GM10266 (cell line): ENCODE measurements at regions not wholly inside any gene's neighbourhood (a gene's known extent, or its start where the extent isn't known, plus 50 kb on each side); places are given as distances from the start of the nearest gene placed in this dataset.
A peak's percentile ranks its signal among the peaks of the same experiment; 100 is the strongest.

Experiments used
- DNase-seq: peaks from one replicate; pipeline ENCODE4 v3.0.0; 2012; ENCODE audit errors: extremely low spot score
- TF ChIP-seq, protein P1 (sequence below): IDR thresholded peaks from 2 replicates; pipeline ENCODE4 v1.5.1; 2012; ENCODE audit warnings: mild to moderate bottlenecking, low read depth; ENCODE audit not compliant: control insufficient read depth, insufficient read depth; ENCODE audit errors: missing control alignments

DNA sequence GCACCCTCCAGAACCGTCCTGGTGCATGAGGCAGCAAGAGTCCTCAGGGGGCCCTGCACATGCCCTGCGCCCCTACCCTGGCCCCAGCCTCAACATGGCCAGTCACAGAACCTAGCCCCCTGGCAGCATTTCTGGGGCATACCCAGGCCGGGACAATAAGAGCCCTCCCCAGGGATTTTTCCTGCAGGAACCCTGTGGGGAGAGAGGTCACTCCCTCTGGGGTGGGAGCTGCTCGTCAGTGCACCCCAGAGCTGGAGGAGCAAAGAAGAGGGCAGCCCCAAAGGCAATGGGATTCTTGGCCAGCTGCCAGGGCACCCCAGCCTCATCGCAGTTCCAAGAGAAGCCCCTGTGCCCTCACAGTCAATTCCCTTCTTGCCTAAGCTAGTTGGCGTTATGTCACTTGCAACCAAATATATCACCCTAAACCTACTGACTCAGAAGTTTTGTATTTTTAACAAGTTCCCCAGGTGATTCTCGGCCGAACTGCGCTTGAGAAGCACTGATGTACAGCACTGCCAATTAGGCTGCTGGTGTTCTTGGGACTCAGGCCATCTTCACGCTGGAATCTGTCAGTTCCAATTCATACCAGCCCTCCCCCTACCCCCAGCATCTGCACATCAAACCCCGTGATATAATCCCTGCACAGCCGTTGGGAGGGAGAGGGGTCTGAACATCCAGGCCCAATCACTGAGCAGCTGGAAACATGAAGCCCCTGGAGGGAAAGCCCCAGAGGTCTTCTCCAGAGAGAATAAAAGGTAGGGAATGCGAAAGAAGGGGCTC lies 87.5 kb upstream of the PRR20G start:
- TF ChIP-seq, protein P1, sequence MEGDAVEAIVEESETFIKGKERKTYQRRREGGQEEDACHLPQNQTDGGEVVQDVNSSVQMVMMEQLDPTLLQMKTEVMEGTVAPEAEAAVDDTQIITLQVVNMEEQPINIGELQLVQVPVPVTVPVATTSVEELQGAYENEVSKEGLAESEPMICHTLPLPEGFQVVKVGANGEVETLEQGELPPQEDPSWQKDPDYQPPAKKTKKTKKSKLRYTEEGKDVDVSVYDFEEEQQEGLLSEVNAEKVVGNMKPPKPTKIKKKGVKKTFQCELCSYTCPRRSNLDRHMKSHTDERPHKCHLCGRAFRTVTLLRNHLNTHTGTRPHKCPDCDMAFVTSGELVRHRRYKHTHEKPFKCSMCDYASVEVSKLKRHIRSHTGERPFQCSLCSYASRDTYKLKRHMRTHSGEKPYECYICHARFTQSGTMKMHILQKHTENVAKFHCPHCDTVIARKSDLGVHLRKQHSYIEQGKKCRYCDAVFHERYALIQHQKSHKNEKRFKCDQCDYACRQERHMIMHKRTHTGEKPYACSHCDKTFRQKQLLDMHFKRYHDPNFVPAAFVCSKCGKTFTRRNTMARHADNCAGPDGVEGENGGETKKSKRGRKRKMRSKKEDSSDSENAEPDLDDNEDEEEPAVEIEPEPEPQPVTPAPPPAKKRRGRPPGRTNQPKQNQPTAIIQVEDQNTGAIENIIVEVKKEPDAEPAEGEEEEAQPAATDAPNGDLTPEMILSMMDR, result no peak
- no peak for DNase-seq

DNA sequence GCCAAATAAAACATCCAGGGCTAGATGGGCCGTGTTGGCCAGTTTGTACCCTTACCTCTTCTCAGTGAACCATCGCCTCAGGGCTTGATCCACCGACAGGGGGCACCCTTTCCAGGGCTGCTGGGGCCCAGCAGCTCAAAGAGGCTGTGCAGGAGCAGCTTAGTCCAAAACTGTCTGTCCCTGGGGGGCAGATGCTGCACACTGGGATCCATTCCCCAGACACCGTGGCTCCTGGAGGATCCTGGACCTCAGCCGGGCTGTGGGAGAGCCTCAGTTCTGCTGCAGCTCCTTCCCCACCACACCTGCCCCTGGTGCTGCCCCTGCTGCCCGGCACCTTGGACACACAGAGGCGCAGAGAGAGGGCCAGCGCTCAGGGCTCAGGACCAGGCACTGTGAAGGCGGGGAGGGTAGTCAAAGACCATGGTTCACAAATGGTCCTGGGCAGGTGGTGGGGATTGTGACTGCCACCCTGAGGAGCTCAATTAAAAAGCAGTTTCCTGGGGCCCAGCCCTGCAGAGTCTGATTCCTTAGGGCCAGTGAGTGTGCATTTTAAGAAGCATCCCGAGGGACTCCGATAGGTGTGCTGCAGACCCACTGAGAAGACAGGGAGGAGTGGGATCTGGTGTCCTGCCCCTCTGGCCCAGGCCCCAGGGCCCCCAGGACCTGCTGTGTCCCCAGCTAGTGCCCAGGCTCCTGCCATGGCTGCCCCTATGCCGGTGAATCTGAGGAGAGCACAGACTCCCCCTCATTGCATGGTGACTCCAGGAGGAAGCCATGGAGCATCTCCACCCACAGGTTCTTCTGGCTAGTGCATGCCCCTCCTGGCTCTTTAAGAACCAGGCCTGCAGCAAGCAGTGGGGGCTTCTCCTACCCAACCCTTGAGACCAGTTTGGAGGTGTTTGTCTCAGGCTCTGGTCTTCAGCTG lies 86.5 kb upstream of the PRR20G start:
- TF ChIP-seq, protein P1, result peak; percentile 27
- DNase-seq, result peak; percentile 33

DNA sequence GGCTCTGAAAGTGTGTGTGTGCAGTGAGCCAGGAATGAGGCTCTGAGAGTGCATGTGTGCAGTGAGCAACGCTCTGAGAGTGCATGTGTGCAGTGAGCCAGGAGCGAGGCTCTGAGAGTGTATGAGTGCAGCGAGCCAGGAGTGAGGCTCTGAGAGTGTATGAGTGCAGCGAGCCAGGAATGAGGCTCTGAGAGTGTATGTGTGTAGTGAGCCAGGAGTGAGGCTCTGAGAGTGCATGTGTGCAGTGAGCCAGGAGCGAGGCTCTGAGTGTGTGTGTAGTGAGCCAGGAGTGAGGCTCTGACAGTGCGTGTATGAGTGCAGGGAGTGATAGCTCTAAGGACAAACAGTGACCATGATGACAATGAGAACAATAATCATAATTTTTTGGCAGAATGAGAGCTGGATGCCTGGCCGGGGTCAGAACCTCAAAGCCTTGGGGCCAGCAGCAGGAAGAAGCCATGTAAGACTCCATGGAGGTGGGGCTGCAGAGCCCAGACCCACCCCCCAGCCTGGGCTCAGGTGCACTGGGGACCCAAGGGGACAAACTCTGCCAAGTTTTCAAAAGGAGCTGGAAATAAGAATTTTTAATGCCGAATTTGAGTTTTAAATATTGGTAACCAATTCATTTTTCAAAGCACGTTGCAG lies 85.7 kb upstream of the PRR20G start:
- TF ChIP-seq, protein P1, result no peak
- no peak for DNase-seq

DNA sequence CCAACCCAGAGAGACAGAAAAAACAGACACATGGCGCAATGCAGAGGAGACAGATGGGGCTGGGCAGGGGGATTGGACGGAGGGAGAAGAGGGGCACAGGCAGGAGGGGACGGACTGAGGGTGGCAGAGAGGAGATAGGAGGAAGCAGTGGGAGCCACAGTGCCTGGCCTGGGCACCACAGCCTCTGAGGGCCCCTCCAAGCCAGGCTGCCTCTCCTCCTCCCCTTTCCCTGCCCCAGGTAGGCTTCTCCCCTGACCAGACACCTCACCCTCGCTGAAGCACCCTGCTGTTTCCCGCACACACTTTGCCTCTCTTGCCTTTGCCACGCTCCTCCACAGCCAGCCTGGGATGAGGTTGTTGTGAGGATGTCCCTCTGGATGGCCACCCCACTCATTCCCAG lies 84.0 kb upstream of the PRR20G start:
- TF ChIP-seq, protein P1, result no peak
- DNase-seq, result no peak

DNA sequence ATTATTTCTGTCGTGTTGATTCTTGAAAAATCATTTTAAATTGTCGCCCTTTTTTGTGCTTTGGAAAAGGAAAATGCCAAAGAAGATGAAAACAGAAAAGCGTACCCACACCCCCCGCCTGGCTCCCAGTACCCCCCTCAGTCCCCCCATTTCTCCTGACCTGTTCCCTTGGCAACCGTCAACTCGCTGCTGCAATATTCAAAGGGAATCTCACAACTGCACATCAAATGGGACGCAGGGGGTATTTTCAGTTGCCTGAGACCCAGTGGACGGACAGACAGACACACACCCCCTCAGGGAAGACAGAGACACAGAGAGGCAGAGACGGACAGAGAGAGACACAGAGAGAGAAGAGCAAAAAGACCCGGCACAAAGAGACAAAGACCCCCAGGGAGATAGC lies 83.5 kb upstream of the PRR20G start:
- TF ChIP-seq, protein P1, result no peak

DNA sequence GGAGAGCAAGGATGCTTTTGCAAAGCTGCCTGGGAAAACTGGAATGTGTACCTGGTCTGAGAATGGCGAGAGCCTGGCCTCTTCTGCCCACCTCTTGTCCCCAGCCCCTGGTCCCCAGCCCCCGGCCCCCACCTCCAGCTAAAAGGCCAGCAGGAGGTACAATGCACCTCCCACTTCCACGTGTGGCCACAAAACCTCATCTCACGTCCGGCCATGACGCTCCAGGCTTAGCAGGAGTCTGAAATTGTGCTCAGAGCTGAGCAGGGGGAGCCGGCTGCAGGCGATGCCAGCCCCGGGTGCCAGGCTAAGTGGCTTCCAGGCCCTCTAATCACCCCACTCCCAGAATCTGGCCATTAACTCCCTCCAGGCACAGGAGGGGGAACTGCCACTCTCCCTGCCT lies 83.1 kb upstream of the PRR20G start:
- DNase-seq, result no peak
- TF ChIP-seq, protein P1, result no peak

More for the DNA sequence above, 83.5 kb upstream of the PRR20G start:
- no peak for DNase-seq
